ENCODE measurements at regions not wholly inside any gene's neighbourhood (a gene's known extent, or its start where the extent isn't known, plus 50 kb on each side); places are given as distances from the start of the nearest gene placed in this dataset.

DNA sequence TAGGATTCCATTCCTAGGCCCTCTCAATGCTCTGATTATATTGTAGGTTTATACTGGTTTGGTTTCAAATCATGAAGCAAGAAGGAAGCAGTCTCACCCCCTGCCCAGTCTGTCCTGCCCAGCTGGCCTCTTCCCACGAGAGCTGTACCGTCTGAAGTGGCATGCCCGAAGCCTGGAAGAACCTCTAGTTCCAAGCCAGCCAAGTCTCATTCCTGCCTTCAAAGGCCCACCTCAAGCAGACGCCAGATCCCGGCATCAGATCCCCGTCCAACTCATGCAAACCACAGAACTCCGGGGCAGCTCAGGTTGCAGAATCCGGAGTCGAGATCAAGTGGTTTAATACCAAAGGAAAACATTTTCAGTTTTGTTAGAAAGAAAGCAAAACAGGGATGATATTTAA lies 234.4 kb downstream of the LPIN1 start:
- H4K20me1 ChIP-seq (ENCODE audit: insufficient read depth, low read length) = no peaks in the 10 kb centered on the region
- H3K27ac ChIP-seq (ENCODE audit: low read length) = no peak overlapping the region
- no peaks in the 10 kb centered on the region for H3K79me2 ChIP-seq (ENCODE audit: insufficient read depth, low read length)

DNA sequence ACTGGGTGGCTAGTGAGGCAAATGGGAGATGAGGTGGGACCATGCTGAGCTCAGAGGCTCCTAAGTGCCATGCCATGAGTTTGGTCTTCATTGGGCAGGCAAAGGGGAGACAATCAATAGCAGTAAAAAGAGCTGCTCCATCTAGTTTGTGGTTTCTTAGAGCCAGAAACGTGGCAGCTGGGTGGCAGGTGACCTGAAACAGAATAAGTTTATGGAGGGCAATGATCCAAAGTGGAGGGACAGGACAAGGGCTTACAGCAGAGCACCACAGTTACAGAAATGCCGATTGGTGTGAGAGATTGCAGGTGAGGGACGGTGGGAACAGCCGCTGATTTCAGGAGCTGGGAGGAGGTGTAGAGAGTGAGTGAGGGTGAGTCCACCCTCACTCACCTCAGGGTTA lies 237.0 kb downstream of the LPIN1 start:
- TF ChIP-seq EZH2 (IDR thresholded peaks at IDR 0.05; ENCODE audit: borderline replicate concordance, low read depth, low read length, severe bottlenecking) = no peak
- TF ChIP-seq, protein P1, sequence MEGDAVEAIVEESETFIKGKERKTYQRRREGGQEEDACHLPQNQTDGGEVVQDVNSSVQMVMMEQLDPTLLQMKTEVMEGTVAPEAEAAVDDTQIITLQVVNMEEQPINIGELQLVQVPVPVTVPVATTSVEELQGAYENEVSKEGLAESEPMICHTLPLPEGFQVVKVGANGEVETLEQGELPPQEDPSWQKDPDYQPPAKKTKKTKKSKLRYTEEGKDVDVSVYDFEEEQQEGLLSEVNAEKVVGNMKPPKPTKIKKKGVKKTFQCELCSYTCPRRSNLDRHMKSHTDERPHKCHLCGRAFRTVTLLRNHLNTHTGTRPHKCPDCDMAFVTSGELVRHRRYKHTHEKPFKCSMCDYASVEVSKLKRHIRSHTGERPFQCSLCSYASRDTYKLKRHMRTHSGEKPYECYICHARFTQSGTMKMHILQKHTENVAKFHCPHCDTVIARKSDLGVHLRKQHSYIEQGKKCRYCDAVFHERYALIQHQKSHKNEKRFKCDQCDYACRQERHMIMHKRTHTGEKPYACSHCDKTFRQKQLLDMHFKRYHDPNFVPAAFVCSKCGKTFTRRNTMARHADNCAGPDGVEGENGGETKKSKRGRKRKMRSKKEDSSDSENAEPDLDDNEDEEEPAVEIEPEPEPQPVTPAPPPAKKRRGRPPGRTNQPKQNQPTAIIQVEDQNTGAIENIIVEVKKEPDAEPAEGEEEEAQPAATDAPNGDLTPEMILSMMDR (IDR thresholded peaks at IDR 0.05; ENCODE audit: borderline replicate concordance, extremely low read depth, low read length, poor library complexity, severe bottlenecking) = no peak
- no peak for ATAC-seq (ENCODE audit: insufficient read depth, low read depth)
- DNase-seq = no peak
- H3K27ac ChIP-seq (ENCODE audit: low read length) = no peak overlapping the region
- no peaks in the 10 kb centered on the region for H3K9me3 ChIP-seq (ENCODE audit: insufficient read depth, low read length, severe bottlenecking)
- H3K9ac ChIP-seq (ENCODE audit: low read depth, low read length) = no peak overlapping the region
- H3K27me3 ChIP-seq (ENCODE audit: insufficient read depth, low read length, poor library complexity) = no peaks in the 10 kb centered on the region
- no peak overlapping the region for H3K4me2 ChIP-seq (ENCODE audit: insufficient read depth, low read length)
- no peak overlapping the region for H2AFZ ChIP-seq (ENCODE audit: low read depth, low read length)
- H4K20me1 ChIP-seq (ENCODE audit: insufficient read depth, low read length) = no peaks in the 10 kb centered on the region
- H3K4me3 ChIP-seq (ENCODE audit: low read depth in 1 of 2, low read length in 2 of 2) = no peak overlapping the region
- H3K79me2 ChIP-seq (ENCODE audit: insufficient read depth, low read length) = no peaks in the 10 kb centered on the region
- H3K4me1 ChIP-seq (ENCODE audit: insufficient read depth, low read length) = peaks cover 8% of the 10 kb centered on the region
- no peaks in the 10 kb centered on the region for H3K36me3 ChIP-seq (ENCODE audit: insufficient read depth, low read length)

More for the DNA sequence above, 234.4 kb downstream of the LPIN1 start:
- Histone ChIP-seq H3K4me3 (ENCODE audit: low read depth in 1 of 2, low read length in 2 of 2) (no peak overlapping the region), H3K36me3 (ENCODE audit: insufficient read depth, low read length) (no peaks in the 10 kb centered on the region), H3K9me3 (ENCODE audit: insufficient read depth, low read length, severe bottlenecking) (no peaks in the 10 kb centered on the region), H3K27me3 (ENCODE audit: insufficient read depth, low read length, poor library complexity) (no peaks in the 10 kb centered on the region), H3K4me2 (ENCODE audit: insufficient read depth, low read length) (no peak overlapping the region), H3K9ac (ENCODE audit: low read depth, low read length) (no peak overlapping the region), H2AFZ (ENCODE audit: low read depth, low read length) (no peak overlapping the region), H3K4me1 (ENCODE audit: insufficient read depth, low read length) (peaks cover 8% of the 10 kb centered on the region)
- no peak for ATAC-seq (ENCODE audit: insufficient read depth, low read depth)
- no peak for DNase-seq
- no peak for TF ChIP-seq EZH2 (IDR thresholded peaks at IDR 0.05; ENCODE audit: borderline replicate concordance, low read depth, low read length, severe bottlenecking)
- TF ChIP-seq, protein P1 (IDR thresholded peaks at IDR 0.05; ENCODE audit: borderline replicate concordance, extremely low read depth, low read length, poor library complexity, severe bottlenecking) = no peak

DNA sequence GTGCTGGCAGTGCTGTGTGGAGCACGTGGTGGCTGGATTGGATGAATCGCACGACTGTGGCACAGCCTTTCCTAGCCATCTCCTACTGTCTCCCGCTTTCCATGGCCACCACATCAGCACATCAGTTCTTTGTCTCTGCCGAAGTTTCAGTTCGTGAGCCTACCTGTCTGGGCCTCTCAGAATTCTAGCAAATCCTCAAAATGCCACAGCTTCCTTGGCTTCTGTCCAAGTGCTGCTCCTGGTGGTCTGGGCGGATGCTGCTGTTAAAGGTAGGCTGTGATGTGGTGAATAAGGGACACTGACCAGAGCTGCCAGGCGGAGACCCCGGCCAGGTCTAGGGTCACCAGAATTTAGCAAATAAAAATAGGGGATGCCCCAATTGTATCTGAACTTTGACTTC lies 237.4 kb downstream of the LPIN1 start:
- H3K4me3 ChIP-seq (ENCODE audit: low read depth in 1 of 2, low read length in 2 of 2) = no peak overlapping the region
- peaks cover 8% of the 10 kb centered on the region for H3K4me1 ChIP-seq (ENCODE audit: insufficient read depth, low read length)
- no peaks in the 10 kb centered on the region for H3K79me2 ChIP-seq (ENCODE audit: insufficient read depth, low read length)
- H3K9me3 ChIP-seq (ENCODE audit: insufficient read depth, low read length, severe bottlenecking) = no peaks in the 10 kb centered on the region
- DNase-seq (no peak), ATAC-seq (ENCODE audit: insufficient read depth, low read depth) (no peak)
- H3K36me3 ChIP-seq (ENCODE audit: insufficient read depth, low read length) = no peaks in the 10 kb centered on the region
- no peak overlapping the region for H3K9ac ChIP-seq (ENCODE audit: low read depth, low read length)
- no peak overlapping the region for H2AFZ ChIP-seq (ENCODE audit: low read depth, low read length)
- H3K4me2 ChIP-seq (ENCODE audit: insufficient read depth, low read length) = no peak overlapping the region
- no peak overlapping the region for H3K27ac ChIP-seq (ENCODE audit: low read length)
- H3K27me3 ChIP-seq (ENCODE audit: insufficient read depth, low read length, poor library complexity) = no peaks in the 10 kb centered on the region
- no peaks in the 10 kb centered on the region for H4K20me1 ChIP-seq (ENCODE audit: insufficient read depth, low read length)
- TF ChIP-seq EZH2 (IDR thresholded peaks at IDR 0.05; ENCODE audit: borderline replicate concordance, low read depth, low read length, severe bottlenecking) = no peak
- TF ChIP-seq, protein P1 (IDR thresholded peaks at IDR 0.05; ENCODE audit: borderline replicate concordance, extremely low read depth, low read length, poor library complexity, severe bottlenecking) = no peak
